CD1c-positive myeloid dendritic cell (primary cell): ENCODE measurements at regions not wholly inside any gene's neighbourhood (a gene's known extent, or its start where the extent isn't known, plus 50 kb on each side); places are given as distances from the start of the nearest gene placed in this dataset.

Source experiments
- DNase-seq: peaks from one replicate; pipeline ENCODE4 v3.0.0-alpha.2; 2016; ENCODE audit errors: extremely low spot score

GRCh38 chr10:113292086-113292485 lies 260.8 kb upstream of the HABP2 start:
- peak; percentile 22 for DNase-seq

- DNase-seq, result no peak
Observed at GRCh38 chr10:113292743-113293142, 260.1 kb upstream of the HABP2 start.

GRCh38 chr10:113293167-113293566 lies 259.7 kb upstream of the HABP2 start:
- no peak for DNase-seq

- DNase-seq, result no peak
Observed at GRCh38 chr10:113294868-113295267, 258.0 kb upstream of the HABP2 start.

- no peak for DNase-seq
Observed at GRCh38 chr10:113297226-113297625, 255.6 kb upstream of the HABP2 start.

- DNase-seq, result no peak
Observed at GRCh38 chr10:113298616-113299015, 254.2 kb upstream of the HABP2 start.

GRCh38 chr10:113300201-113300600 lies 252.7 kb upstream of the HABP2 start:
- no peak for DNase-seq

- DNase-seq, result peak; percentile 82
Observed at GRCh38 chr10:113300617-113301016, 252.2 kb upstream of the HABP2 start.

- no peak for DNase-seq
Observed at GRCh38 chr10:113301342-113301984, 251.4 kb upstream of the HABP2 start.

GRCh38 chr10:113302062-113302461 lies 250.8 kb upstream of the HABP2 start:
- no peak for DNase-seq

GRCh38 chr10:113303544-113304146 lies 249.2 kb upstream of the HABP2 start:
- DNase-seq, result peak; percentile 52

- DNase-seq, result no peak
Observed at GRCh38 chr10:113304726-113305125, 248.1 kb upstream of the HABP2 start.

- DNase-seq, result no peak
Observed at GRCh38 chr10:113305871-113306270, 247.0 kb upstream of the HABP2 start.

GRCh38 chr10:113309791-113310190 lies 243.1 kb upstream of the HABP2 start:
- no peak for DNase-seq

- DNase-seq, result peak; percentile 57
Observed at GRCh38 chr10:113310347-113310746, 242.5 kb upstream of the HABP2 start.

GRCh38 chr10:113313048-113313602 lies 239.7 kb upstream of the HABP2 start:
- DNase-seq, result no peak

- no peak for DNase-seq
Observed at GRCh38 chr10:113313722-113314121, 239.1 kb upstream of the HABP2 start.

- DNase-seq, result no peak
Observed at GRCh38 chr10:113316506-113316905, 236.3 kb upstream of the HABP2 start.

- no peak for DNase-seq
Observed at GRCh38 chr10:113317489-113317888, 235.4 kb upstream of the HABP2 start.

GRCh38 chr10:113319479-113319878 lies 233.4 kb upstream of the HABP2 start:
- DNase-seq, result no peak

GRCh38 chr10:113320211-113320610 lies 232.6 kb upstream of the HABP2 start:
- DNase-seq, result peak; percentile 62

GRCh38 chr10:113320987-113321386 lies 231.9 kb upstream of the HABP2 start:
- DNase-seq, result peak; percentile 87

- peak; percentile 81 for DNase-seq
Observed at GRCh38 chr10:113322843-113323242, 230.0 kb upstream of the HABP2 start.
